NCI-H2227 treated with DMSO at 0.1 percent for 48 hours (cell line): ENCODE measurements at regions not wholly inside any gene's neighbourhood (a gene's known extent, or its start where the extent isn't known, plus 50 kb on each side); places are given as distances from the start of the nearest gene placed in this dataset.
"Not testable (repeated sequence)": the region's sequence is repeated elsewhere in the genome, so short reads cannot be mapped to it uniquely, and the experiment has no call there.

Experiments
- DNase-seq: peaks from one replicate; lab custom pipeline; 2025; lab: John Stamatoyannopoulos, UW

DNA sequence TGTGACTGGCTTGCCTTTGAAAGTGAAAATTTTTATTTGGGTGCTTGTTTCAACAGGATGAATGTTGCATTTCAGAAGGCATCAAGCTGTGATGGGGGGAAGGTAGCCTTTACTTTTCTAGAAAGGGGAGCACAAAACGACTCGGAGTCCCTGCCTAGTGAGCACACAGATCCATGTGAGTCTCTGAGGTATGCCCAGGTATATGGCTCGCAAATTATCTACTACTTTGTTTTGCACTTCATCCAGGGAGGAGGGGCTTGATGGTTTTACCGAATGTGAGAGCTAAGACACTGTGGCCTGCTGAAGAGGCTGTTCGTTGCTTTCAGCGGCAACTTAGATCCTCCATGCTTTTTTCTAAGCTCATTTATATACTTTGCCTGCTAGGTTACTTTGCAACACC, 537.7 kb upstream of the PTBP2 start:
- no peak for DNase-seq

DNA sequence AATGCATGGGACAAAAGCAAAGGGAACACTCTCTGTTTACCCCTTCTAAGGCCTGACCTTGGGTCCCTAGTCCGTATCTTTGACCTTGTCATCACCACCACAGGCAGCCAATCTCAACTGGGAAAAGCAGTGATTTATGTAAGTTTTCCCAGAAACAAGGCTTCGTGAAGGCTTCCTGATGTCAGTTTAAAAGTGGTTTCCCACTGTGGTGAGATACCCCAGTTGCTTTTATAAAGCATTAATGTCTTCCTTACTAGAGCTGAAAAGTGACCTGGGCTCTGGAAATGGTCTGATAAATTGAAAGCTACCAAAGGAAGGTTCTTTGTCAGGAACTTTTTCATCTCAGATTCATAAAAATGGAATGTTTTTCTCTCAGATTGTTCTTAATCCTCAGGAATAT, 536.4 kb upstream of the PTBP2 start:
- peak; percentile 45 for DNase-seq

DNA sequence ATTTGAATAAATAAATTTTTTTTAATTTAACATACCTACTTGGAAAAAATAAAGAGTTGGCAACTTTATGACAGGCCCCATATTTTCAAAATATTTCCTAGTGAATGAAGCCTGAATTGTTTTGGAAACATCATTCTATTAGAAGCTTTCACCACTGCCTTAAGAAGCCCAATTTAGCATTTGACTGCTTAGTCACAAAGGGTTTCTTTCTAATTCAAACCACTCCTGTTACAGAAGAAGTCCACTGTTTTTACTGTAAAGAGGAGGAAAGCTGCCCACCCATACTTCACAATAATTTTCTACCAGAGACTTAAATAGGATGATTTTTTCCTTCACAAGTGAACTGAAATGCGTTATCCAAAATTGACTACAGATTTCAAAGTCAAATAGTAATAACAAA, 534.6 kb upstream of the PTBP2 start:
- no peak for DNase-seq

DNA sequence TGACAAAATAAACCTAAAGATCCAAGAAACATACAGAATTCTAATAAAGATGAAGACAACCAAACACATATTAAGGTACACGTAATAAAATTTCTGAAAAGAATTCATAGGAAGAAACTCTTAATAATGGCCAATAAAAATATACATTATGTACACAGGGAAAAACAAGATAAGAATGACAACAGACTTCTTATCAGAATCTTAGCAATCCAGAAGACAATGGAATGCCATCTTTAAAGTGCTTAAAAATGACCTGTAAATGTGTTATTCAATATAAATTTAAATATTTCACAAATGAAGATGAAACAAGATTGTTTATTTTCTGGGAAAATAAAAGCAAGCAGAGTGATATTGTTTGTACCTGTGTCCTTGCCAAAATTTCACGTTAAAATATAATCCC, 530.4 kb upstream of the PTBP2 start:
- no peak for DNase-seq

DNA sequence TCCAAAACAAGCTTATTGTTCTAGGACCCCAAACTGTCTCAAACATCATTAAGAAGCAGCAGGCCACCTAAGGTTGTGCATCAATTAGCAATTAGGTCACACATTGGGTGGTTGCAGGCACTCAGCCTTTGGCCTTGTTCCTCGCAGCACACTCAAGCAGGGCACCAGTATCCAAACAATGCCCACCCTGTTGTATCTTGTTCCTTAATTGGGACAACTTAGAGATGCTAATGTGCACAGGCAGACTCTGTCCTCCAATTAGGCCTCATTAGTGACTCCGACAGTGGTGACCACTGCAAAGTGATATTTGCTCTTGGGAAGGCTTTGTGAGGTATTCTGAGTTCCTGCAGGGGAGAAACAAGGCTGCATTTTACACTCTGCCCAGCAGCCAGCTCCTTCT, 515.1 kb upstream of the PTBP2 start:
- no peak for DNase-seq

DNA sequence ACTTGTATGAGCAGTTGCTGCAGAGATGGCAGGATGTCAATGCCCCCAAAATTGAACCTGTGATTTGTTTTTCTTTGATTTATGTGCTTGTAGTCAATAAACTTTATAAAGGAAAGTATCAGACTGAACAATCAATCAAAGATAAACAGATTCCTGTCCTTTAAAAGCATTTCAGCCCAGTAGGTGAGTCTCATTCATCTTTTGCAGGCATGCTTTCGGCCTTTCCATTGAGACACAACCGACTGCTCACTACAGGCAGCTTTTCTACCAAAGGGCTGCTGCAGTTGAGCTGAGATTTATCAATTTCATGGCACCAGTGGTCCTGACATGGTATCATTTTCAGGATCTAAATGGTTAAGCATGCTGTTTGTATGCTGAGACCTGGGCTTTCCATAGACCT, 513.6 kb upstream of the PTBP2 start:
- DNase-seq, result no peak

DNA sequence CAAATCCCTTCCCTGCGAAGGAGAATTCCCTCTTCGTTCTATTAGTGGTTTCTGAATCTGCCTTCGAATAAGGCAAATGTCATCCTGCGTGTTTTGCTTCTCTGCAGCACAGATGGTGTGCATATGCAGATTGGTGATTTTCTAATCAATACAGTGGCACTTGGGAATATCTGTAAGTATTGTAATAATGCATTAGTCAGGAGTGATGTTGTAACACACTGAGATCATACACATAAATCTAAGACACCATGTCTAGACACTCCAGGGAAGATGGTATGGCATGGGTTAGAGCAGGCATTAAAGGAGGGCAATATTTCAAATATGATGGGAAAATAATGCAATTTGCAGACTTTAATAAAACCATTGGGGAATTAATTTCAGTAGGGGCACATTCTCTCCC, 513.2 kb upstream of the PTBP2 start:
- DNase-seq, result no peak

DNA sequence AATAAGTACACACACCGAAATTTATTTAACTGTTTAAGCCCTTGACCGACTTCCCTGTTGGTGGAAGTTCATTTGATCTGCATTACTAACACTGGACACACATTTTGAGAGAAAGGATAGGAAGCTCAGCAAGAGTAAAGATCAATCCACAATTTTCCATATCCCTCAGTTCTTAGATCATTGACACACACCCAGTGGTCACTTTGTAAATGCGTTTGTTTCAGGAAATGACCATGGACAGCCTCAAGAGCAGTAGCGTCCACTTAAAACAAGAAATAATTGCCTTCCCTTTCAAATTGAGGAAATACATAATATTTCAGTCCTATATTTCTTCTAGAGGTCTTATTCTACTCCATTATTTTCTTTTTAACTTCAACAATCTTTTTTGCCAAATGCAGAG, 511.5 kb upstream of the PTBP2 start:
- no peak for DNase-seq

DNA sequence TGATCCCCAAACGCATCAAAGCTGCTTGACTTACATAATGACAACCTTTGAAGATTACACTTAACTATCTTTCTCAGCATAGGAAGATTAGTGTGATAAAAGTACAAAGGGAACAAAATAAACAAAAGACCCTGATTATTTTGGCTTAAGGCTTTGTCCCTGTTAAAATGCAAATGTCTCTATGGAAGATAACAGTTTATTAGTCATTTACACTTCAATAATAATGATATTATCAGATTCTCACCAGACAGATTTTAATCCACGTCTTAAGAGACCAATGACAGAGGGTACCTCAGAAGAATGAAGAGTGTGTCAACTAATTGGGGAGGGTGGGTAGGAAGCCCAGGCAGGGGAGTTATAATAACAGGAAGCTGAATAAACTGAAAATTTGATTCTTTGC, 510.4 kb upstream of the PTBP2 start:
- no peak for DNase-seq

DNA sequence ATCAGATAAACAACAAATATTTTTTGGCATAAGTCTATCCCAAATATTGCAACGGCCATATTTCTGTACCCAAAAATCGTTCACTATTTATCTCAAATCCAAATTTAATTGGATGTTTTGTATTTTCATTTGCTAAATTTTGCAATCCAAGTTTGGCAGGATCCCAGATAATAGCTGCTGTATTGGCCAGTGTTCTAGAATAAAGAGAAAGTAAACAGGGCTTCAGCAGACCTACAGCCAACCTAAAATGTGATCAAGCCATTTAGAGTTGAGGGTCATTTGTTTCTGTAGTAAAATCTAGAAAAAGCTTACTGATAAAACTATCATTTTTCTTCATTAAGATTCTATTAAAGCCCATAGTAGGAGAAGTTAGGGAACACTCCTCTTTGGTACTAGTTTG, 506.6 kb upstream of the PTBP2 start:
- DNase-seq, result no peak

DNA sequence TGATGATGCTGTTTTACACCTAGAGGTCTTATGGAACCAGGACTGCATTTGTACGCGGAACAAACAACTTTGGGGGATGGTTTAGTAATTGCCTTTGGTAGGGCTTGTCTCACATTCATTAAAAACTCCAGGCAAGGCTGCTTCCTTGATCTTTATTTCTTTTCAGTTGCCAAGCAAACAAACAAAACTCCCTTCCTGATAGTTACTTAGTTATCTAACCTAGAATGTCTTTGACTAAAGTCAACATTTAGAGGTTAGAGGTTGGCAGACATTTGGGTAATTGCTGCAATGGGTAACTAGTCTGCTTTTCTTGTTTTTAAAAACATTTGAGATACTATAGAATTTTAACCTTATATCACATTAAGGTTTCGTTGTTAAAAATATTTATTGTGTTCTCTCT, 500.9 kb upstream of the PTBP2 start:
- DNase-seq, result no peak

DNA sequence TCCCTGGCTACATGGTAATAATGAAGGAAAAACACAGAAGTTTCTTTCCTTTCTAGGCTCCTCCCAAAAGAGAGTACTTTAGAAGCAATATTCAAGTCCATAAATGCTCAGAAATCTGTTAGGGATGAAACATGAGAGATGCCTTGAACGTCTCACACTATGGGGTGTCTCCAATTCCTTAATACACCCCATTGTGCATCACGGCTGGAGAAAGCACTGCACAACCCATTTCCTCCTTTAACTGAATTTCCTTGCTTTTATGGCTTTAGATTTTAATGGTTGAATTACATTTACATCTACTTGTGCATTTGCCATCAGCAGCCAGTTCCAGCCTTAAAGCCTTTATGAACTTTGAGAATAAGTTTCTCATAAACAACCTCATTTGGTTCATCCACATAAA, 498.9 kb upstream of the PTBP2 start:
- no peak for DNase-seq

DNA sequence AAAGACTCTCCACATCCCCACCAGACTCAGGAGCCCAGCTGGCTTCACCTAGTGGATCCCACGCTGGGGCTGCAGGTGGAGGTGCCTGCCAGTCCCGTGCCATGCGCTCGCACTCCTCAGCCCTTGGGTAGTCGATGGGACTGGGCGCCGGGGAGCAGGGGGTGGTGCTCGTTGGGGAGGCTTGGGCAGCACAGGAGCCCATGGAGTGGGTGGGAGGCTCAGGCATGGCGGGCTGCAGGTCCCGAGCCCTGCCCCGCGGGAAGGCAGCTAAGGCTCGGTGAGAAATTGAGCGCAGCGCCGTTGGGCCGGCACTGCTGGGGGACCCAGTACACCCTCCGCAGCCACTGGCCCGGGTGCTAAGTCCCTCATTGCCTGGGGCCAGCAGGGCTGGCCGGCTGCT, 497.4 kb upstream of the PTBP2 start:
- not testable (repeated sequence) for DNase-seq

DNA sequence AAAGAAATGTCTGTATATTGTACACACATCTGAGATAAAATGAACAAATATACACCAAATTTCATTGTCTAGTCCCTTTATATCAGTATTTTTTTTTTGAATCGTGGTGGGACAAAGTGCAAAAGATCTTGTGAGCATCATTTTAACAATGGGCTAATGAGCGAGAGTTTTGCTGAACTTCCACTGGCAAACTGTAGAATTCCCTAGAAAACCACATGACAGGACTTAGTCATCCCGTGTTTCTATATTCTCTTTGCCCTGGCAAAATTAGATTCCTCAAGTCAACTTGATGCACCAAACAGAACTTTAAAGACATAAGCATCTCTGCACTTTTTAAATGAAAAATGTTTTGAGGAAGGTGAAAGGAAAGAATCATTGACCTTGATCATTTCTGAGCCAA, 488.2 kb upstream of the PTBP2 start:
- no peak for DNase-seq

DNA sequence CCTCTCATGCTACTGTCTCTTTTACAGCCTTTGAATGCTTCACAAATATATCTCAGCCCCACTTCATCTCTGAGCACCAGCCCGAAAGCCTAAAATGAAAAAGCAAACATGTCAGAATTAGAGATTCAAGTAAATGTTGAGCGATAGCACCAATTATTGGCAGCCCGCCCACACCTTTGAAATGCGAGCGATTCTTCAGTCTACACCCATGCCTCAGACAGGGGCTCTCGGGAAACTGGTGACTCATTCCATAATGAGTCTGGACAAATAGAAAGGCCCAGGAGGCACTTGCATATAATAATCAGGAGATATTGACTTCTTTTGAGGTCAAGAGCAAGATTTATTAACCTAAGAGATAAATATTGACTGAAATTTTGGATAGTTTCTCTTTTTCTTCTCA, 487.3 kb upstream of the PTBP2 start:
- peak; percentile 85 for DNase-seq

DNA sequence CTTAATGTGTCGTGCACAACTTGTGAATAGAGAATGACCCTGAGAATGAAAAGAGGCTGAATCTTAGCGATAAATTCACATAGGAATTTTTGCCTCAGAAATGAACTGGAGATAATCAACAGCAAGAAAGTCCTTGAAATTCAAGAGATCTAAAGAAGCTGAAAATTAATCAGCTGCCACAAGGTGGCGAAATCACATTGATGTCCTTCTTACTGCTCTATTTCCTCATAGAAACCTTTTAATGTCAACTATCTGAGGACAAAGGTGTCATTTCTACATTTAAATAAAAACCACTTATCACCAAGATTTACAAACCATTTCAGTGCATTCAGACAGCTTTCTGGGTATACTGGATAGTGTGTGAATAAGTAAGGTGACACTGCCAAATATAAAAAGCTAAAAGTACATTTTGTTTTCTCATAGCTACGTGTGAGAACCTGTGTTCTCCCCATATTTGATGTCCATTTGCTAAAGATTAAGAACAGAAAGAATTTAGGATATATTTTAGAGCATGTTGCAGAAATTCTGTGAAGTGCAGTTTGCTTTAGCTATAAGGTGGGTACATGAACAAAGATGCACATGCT, 485.3 kb upstream of the PTBP2 start:
- peak; percentile 38 for DNase-seq

DNA sequence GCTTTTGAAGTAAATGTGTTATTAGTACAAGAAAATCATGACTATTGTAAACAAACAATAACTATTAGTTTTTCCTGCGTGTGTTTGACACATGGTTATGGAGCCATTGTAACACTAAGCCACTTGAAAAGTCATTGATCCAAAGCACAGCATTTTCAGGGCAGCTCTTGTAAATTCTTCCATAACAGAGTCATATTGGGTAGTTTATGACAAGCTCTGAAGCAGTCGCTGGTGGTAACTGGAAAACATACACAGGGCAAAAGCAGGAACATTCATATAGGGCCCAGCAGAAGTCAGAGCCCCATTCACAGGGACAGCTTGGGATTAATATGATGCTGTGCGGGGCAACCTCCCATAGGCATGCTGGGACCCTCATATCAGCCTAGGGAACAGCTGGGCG, 483.2 kb upstream of the PTBP2 start:
- no peak for DNase-seq

DNA sequence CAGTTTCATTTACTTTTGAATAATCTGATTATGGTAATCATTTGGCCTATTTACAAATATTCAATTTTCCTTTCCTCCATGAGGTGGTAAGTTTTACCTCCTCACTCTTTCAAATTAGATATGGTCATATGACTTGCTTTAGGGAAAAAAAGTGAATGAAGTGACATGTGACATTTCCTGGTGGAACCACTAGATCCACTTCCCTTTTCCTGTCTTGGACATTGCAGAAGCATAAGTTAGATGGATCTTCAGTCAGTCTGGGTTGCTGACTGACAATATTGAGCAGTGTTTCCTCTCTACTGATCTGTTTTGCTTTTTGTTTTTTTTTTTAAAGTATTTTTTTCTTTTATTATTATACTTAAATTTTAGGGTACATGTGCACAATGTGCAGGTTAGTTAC, 481.1 kb upstream of the PTBP2 start:
- DNase-seq, result no peak

DNA sequence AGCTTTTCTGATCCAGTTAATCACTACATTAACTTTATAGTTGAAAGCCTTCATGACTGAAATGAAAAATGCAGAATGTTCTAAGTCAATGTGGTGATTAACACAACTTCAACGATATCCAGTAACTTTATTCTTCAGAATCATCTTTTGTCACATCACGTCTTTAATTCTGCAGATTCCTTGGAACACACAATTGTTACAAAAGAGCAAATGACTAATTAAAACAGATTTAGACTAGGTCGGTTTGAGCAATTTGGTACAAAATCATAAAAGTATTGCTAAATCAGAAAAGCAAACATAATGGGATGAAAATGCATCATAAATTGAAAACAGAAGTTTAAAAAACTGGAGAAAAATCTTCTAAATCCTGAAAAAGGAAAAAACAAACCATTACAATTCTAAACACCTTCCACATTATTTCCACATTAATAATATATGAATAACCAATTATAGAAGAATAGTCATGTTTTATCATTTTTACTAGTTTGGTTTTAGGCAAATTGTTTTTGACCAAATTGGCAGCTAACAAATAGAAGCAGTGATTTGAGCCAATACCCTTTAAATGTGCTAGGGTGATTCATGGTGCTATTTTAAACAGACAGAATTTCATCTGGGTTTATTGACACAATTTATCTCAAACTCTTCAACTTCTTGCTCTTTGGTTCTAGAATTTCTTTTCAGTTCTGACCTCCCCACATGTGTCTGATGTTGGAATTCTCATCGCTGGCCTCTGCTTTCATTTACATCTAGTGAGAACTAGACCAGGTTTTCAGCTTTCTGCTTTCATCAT, 468.1 kb upstream of the PTBP2 start:
- DNase-seq, result no peak

DNA sequence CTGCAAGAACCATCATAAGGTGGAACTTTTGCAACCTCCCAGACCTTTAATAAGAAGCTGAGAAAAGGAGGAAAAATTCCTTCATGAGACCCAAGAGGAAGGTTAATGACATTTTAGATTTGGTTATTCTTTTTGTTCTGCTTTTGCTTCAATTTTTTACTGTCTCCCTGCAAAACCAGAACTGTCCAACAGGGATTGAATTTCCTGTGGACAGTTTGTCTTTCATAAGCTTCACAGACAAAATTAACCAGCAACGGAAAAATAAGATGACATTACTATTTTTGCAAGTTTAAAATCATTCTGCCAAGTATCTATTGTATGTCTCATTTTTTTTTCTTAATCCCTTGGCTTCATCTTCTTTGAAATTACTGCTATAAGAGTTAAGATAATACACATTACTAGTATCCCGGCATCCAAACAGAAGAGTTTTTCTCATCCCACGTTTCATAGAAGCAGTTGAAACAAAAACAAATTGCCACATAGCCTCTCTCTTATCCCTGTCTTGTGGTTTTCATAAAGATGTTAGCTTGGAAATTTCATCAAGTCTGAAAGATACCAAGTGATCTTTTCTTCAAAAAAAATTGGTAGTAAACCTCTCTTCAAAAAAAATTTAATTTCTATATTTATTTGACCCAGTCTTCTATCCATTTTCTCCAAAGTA, 465.3 kb upstream of the PTBP2 start:
- no peak for DNase-seq

DNA sequence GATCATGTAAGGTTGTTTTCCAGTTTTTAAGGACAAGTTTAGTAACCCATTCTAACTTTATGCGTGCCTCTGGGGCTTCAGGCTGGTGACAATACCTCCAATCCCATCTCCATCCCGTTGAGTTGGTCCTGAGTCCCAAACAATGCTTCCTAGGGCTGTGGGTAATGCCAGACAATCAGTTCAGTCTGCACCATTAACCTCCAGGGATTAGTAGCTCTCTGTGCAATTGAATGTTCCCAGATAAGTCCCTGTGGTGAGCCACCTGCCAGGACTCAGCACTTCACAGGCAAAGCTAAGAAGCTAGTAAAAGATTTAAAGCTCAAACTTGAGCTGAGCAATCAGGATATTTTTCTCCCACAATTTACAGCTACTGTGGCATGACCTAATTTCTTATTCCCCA, 462.2 kb upstream of the PTBP2 start:
- no peak for DNase-seq

DNA sequence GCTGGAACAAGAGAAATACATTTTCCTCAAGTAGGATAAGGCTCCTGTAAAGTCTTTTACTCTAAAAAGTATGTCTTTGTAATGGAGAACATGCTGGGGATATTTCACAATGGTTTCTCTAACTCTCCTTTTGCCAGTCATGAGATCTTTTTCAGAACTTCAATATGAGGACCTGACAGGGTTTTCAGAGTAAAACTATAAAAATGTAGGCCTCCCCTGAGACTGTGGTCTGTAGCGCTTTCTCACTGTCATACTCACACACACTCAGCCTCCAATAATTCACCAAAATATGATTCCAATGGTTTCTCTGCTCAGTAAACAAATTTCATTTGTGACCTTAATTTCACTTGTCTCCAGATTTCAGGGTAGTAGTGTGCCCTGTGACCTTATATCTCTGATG, 440.1 kb upstream of the PTBP2 start:
- no peak for DNase-seq

DNA sequence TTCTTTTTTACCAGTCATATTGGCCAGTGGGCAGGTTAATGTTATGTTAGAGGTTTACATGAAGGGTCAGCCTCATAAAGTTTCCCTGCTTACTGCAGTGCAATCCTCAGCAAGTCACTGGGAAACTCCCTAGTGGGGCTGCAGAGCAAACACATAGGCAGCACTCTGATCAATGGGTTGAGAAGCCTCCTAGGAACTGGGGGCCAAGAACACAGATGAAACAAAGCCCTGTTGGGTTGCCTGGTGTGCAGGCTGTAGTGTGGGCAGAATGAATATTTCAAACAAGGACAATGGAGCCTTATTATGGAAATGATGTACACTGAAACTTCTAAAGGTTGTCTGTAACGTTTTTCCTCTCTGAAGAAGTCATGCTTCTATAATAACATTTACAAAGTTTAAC, 431.6 kb upstream of the PTBP2 start:
- no peak for DNase-seq

DNA sequence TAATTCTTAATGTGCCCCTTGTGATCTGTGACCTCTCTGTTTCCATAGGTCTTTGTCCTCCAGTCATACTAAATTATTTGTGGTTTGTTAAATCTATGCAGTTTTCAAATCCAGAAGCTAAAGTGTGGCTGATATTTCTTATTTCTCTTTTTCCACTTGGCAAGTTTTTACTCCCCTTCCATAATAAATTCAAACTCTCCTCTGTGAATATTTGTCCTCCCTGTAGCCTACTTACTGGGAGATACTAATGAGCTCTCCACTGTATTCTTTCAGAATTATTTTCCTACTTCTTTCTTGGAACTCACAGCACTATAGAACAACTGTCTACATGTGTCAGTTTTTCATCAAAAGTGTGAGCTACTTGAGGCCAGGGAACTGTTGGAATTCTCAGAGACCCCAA, 430.8 kb upstream of the PTBP2 start:
- no peak for DNase-seq
